SK-N-SH treated with all-trans-retinoic acid at 6 μM for 48 hours (cell line): ENCODE measurements at regions not wholly inside any gene's neighbourhood (a gene's known extent, or its start where the extent isn't known, plus 50 kb on each side); places are given as distances from the start of the nearest gene placed in this dataset.
A peak's percentile ranks its signal among the peaks of the same experiment; 100 is the strongest.

Experiments
- ATAC-seq: fragments of 200-7000 bp; cut with Tn5 transposase; 3 replicates; pipeline ENCODE4 v1.9.1; 2020; ENCODE audit warnings: mild to moderate bottlenecking, moderate library complexity
- BACH2 ChIP-seq: fragments of 250-450 bp; sonication (Bioruptor Pico); IDR thresholded peaks from 2 replicates; pipeline ENCODE4 v1.9.0; 2021; ENCODE audit warnings: mild to moderate bottlenecking, borderline replicate concordance
- CREB5 ChIP-seq: fragments of 250-450 bp; sonication (Bioruptor Pico); IDR thresholded peaks from 2 replicates; pipeline ENCODE4 v1.5.1; 2020; ENCODE audit warnings: low read depth, mild to moderate bottlenecking, moderate library complexity
- CSDC2 ChIP-seq: fragments of 250-450 bp; sonication (Bioruptor Pico); IDR thresholded peaks from 2 replicates; pipeline ENCODE4 v1.5.0; 2020; ENCODE audit warnings: mild to moderate bottlenecking, moderate library complexity
- CSRNP3 ChIP-seq: fragments of 250-450 bp; sonication (Bioruptor Pico); IDR thresholded peaks from 2 replicates; pipeline ENCODE4 v1.5.1; 2021; ENCODE audit warnings: mild to moderate bottlenecking, moderate library complexity
- ESRRG ChIP-seq: fragments of 250-450 bp; sonication (Bioruptor Pico); IDR thresholded peaks from 2 replicates; pipeline ENCODE4 v1.6.1; 2021; ENCODE audit warnings: mild to moderate bottlenecking
- GLIS3 ChIP-seq: fragments of 250-450 bp; sonication (Bioruptor Pico); IDR thresholded peaks from 2 replicates; pipeline ENCODE4 v1.5.0; 2020; ENCODE audit warnings: mild to moderate bottlenecking, moderate library complexity
- ISL1 ChIP-seq: fragments of 250-450 bp; sonication (Bioruptor Pico); IDR thresholded peaks from 2 replicates; pipeline ENCODE4 v2.1.2; 2022; ENCODE audit warnings: mild to moderate bottlenecking, moderate library complexity
- OSR1 ChIP-seq: fragments of 250-450 bp; sonication (Bioruptor Pico); IDR thresholded peaks from 2 replicates; pipeline ENCODE4 v1.8.0; 2022; ENCODE audit warnings: moderate library complexity, mild to moderate bottlenecking, inconsistent platforms
- PATZ1 ChIP-seq: fragments of 250-450 bp; sonication (Bioruptor Pico); IDR thresholded peaks from 2 replicates; pipeline ENCODE4 v1.8.0; 2020; ENCODE audit warnings: mild to moderate bottlenecking, moderate library complexity, borderline replicate concordance
- POU6F1 ChIP-seq: fragments of 250-450 bp; sonication (Bioruptor Pico); IDR thresholded peaks from 2 replicates; pipeline ENCODE4 v1.8.0; 2021; ENCODE audit warnings: low read depth, mild to moderate bottlenecking, moderate library complexity, borderline replicate concordance
- PPARA ChIP-seq: fragments of 250-450 bp; sonication (Bioruptor Pico); IDR thresholded peaks from 2 replicates; pipeline ENCODE4 v1.5.0; 2020; ENCODE audit warnings: mild to moderate bottlenecking, borderline replicate concordance
- RARB ChIP-seq: fragments of 250-450 bp; sonication (Bioruptor Pico); IDR thresholded peaks from 2 replicates; pipeline ENCODE4 v1.8.0; 2021; ENCODE audit warnings: mild to moderate bottlenecking, moderate library complexity
- SNAI2 ChIP-seq: fragments of 250-450 bp; sonication (Bioruptor Pico); IDR thresholded peaks from 2 replicates; pipeline ENCODE4 v1.5.0; 2020; ENCODE audit warnings: mild to moderate bottlenecking, moderate library complexity
- TCF4 ChIP-seq: fragments of 250-450 bp; sonication (Bioruptor Pico); IDR thresholded peaks from 2 replicates; pipeline ENCODE4 v1.8.0; 2021; ENCODE audit warnings: mild to moderate bottlenecking, moderate library complexity, borderline replicate concordance
- TOX ChIP-seq: fragments of 250-450 bp; sonication (Bioruptor Pico); IDR thresholded peaks from 2 replicates; pipeline ENCODE4 v1.8.0; 2021; ENCODE audit warnings: mild to moderate bottlenecking, moderate library complexity, borderline replicate concordance
- TSHZ2 ChIP-seq: fragments of 250-450 bp; sonication (Bioruptor Pico); IDR thresholded peaks from 2 replicates; pipeline ENCODE4 v1.5.0; 2020; ENCODE audit warnings: mild to moderate bottlenecking, moderate library complexity
- ZFP3 ChIP-seq: fragments of 250-450 bp; sonication (Bioruptor Pico); IDR thresholded peaks from 2 replicates; pipeline ENCODE4 v1.5.0; 2020; ENCODE audit warnings: mild to moderate bottlenecking, moderate library complexity
- ZFP30 ChIP-seq: fragments of 450-650 bp; formaldehyde crosslinking; IDR thresholded peaks from 2 replicates; pipeline ENCODE4 v1.5.0; 2022; ENCODE audit warnings: mild to moderate bottlenecking, moderate library complexity
- ZNF565 ChIP-seq: fragments of 450-650 bp; formaldehyde crosslinking; conservative IDR thresholded peaks from 2 replicates; pipeline ENCODE4 v1.5.0; 2020; ENCODE audit warnings: low read depth, mild to moderate bottlenecking, moderate library complexity
- ZNF70 ChIP-seq: fragments of 450-650 bp; formaldehyde crosslinking; IDR thresholded peaks from 2 replicates; pipeline ENCODE4 v1.5.0; 2020; ENCODE audit warnings: mild to moderate bottlenecking, moderate library complexity
- ZNF8 ChIP-seq: fragments of 450-650 bp; formaldehyde crosslinking; IDR thresholded peaks from 2 replicates; pipeline ENCODE4 v1.5.0; 2020; ENCODE audit warnings: mild to moderate bottlenecking, moderate library complexity

GRCh38 chr5:163363389-163363788 is 74.0 kb upstream of the CCNG1 start:
- ATAC-seq = no peak
- no peak for TF ChIP-seq ZNF565 (CRISPR knock-in tag)
- peak; percentile 69 for TF ChIP-seq ISL1
- no peak for TF ChIP-seq SNAI2 (CRISPR knock-in tag)

GRCh38 chr5:163366757-163367156 is 70.6 kb upstream of the CCNG1 start:
- no peak for TF ChIP-seq ESRRG
- TF ChIP-seq ZFP30 (CRISPR knock-in tag) = no peak
- no peak for TF ChIP-seq SNAI2 (CRISPR knock-in tag)
- TF ChIP-seq ZNF8 (CRISPR knock-in tag) = no peak
- ATAC-seq = no peak

GRCh38 chr5:163369776-163370385 is 67.5 kb upstream of the CCNG1 start:
- no peak for ATAC-seq
- TF ChIP-seq PATZ1 (CRISPR knock-in tag) (no peak), ZFP3 (CRISPR knock-in tag) (no peak), TOX (CRISPR knock-in tag) (no peak), TCF4 (CRISPR knock-in tag) (no peak), ZFP30 (CRISPR knock-in tag) (no peak), ZNF70 (CRISPR knock-in tag) (no peak), POU6F1 (CRISPR knock-in tag) (no peak), GLIS3 (CRISPR knock-in tag) (no peak), SNAI2 (CRISPR knock-in tag) (no peak), BACH2 (CRISPR knock-in tag) (no peak), OSR1 (CRISPR knock-in tag) (no peak), CREB5 (no peak), RARB (CRISPR knock-in tag) (no peak), TSHZ2 (CRISPR knock-in tag) (no peak), ISL1 (no peak), CSRNP3 (no peak), ZNF8 (CRISPR knock-in tag) (no peak), CSDC2 (CRISPR knock-in tag) (no peak), PPARA (CRISPR knock-in tag) (no peak)
